GM12872 (cell line): ENCODE measurements at regions not wholly inside any gene's neighbourhood (a gene's known extent, or its start where the extent isn't known, plus 50 kb on each side); places are given as distances from the start of the nearest gene placed in this dataset.

Source experiments
- TF ChIP-seq, protein P1 (sequence below): IDR thresholded peaks from 3 replicates; pipeline ENCODE4 v1.5.1; 2011; ENCODE audit warnings: low read depth, mild to moderate bottlenecking, low read length, moderate library complexity; ENCODE audit not compliant: insufficient read depth

DNA sequence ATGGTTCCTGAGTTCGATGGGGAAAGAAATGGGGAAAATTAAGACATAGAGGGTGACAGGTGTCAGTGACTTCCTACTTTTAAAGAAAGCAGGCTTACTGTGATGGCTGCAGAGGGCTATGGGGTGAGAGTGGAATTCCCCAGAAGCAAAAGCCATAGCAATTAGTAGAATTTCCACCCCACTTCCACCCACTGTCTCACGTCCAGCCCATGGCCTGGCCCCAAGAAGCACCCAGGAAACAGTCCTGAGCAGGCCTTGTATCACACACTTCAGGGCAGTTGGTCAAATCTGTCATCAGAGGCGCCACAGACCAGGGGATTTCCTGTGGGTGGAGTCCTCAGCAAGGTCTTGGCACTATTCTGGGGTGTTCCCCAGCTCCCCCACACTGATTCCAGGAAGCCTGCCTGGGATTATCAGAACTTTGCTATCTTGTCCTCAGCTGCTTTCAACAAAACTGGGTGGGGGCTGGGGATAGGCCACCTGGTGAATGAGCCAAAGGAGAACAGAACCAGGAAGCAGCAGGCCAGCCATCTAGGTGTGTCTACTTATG is 120.1 kb upstream of the CCND2 start:
- TF ChIP-seq, protein P1, sequence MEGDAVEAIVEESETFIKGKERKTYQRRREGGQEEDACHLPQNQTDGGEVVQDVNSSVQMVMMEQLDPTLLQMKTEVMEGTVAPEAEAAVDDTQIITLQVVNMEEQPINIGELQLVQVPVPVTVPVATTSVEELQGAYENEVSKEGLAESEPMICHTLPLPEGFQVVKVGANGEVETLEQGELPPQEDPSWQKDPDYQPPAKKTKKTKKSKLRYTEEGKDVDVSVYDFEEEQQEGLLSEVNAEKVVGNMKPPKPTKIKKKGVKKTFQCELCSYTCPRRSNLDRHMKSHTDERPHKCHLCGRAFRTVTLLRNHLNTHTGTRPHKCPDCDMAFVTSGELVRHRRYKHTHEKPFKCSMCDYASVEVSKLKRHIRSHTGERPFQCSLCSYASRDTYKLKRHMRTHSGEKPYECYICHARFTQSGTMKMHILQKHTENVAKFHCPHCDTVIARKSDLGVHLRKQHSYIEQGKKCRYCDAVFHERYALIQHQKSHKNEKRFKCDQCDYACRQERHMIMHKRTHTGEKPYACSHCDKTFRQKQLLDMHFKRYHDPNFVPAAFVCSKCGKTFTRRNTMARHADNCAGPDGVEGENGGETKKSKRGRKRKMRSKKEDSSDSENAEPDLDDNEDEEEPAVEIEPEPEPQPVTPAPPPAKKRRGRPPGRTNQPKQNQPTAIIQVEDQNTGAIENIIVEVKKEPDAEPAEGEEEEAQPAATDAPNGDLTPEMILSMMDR = peak; percentile 29; the same call in 1 of the 3 replicates

DNA sequence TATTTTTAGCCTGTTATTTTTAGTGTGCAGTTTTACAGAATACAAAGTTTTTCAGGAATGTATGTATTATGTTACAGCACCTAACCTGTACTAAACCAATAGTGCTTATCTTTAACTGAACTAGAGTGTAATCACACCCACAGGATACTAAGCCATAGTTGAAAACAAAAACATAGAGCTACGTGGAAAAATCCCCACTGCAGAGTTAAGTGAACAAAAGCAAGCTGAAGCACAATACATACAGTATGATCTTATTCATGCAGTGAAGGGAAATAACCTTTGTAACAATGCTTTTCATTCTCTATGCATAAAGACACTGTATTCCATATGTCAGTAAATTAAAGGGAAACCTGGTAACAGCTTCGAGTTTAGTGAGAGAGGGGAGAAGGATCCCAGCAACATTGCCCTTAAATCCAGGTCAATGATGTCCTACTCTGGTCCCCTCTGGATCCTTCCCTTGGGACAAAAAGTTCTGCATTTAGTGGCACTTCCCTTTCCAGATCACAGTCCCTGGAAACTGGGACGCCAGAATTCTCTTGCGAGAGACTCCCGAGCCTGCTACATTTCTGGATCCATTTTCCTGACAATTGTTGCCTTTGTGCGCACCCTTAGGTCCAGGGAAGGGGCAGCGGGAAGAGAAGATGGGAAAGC is 121.3 kb upstream of the CCND2 start:
- TF ChIP-seq, protein P1 = no peak

DNA sequence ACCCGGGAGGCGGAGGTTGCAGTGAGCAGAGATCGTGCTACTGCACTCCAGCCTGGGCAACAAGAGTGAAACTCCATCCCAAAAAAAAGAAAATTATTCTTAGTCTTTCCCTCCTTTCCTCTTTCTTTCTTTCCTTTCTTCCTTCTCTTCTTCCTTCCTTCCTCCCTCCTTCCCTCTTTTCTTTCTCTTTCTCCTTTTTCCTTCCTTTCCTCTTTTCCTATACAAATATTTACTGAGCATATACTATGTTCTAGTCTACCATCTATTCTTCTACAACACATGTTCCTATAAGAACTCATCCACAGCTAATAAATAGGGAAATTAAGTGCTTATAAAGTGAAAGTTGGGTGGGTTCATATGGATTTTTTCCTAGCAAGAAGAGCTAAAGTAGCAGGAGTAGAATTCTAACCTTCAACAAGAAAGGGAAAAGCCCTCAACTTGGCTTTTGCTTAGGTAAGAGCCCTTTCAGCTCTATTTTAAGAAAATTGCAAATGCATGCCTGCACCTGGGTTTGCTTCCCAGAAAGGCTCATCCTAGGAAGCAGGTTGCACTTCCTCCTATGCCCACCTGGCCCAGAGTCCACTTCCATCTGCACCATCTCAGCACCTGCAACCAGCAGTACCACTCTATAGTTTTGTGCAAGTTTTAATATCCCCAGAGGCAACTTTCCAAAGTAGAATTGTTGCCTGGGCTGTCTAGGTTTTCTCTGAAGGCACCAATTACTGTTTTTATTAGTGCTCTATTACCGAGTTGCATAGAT is 122.0 kb upstream of the CCND2 start:
- TF ChIP-seq, protein P1 = no peak

DNA sequence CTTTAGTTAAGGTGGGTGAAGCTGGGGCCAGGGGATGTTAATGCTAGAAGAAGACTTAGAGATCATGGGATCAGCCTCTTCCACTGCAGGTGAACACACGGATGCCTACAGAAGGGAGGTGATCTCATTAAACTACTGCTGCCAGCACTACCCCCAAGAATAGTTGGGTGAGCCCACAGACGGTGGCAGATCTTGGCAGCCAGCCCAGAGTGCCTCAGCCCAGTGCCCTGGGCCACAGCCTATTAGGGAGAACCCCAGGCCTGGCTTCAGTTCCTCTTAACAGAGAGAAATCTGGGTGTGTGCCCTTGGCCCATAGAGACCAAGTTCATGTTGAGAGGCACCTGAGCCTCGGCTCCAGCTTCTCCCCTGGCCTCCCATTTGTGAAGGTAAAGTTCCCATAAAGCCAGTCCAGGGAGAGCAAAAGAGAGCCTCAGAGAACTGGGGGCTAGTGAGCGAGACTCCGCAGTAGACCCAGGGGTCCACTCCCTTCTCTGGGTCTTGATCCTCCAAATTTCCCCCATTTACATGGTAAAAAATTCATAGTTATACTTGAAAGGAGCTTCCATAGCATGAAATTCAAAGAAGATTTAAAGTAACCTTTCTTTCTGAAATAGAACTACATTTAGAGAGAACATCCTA is 125.0 kb upstream of the CCND2 start:
- TF ChIP-seq, protein P1 = no peak

DNA sequence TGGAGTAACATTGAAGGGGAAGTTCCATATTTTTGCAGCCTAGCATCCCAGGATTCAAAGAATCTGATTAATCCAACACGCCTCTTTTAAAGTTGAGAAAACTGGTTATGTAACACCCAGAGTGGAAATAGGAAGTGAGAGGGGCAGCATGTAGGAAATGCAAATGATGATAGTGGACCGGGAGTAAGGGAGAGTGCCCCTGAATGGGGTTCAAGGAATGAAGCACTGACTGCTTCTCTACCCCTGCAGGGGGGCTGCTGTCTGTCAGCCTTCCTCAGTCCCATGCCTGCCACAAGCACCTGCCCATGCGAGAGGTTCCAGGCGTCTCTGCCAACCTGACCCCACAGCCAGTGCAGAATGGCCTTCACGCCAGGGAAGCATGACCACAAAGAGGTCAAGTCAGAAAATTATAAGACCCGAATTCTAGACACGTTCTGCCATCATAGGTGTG is 126.5 kb upstream of the CCND2 start:
- TF ChIP-seq, protein P1 = no peak

DNA sequence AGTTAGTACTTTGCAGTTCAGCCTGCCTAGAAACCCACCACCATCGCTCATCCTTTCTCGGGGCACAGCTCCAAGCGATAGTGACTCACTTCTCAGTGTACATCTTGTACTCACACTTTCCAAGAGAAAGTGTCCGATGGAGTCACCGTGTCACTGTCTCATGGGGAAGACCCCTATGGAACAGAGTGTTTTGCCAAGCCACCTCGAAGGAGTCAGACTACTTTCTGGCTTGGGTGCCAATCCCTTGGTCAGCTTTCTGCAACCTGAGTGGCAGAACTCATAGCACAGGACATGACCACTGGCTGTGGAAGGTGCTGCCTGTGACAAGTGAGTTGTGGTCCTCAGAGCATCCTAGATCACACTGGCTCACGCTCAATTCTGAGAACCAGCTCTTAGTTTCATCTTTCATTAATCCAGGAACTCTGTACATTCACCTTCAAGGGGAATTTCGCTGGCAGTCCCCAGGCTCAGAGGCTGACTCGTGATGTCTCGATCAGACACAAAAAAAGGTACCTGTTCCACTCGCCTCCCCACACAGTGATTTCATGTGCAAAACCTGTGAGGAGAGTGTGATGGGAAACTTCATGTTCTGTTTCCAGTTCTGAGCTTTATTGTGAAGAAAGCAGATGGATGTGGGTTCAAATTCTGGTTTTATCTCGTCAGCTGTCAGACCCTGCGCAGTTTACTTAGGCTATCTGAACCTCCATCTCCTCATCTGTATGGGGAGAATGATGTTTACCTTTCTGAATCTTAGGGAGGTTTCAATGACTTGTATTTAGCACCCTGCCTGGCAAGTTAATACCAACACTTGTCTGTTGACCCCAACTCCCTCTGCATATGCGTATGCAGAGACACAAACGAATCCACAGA is 127.3 kb upstream of the CCND2 start:
- TF ChIP-seq, protein P1 = no peak
